Stomach (tissue), 4 donors: ENCODE measurements at regions not wholly inside any gene's neighbourhood (a gene's known extent, or its start where the extent isn't known, plus 50 kb on each side); places are given as distances from the start of the nearest gene placed in this dataset.

Experiments
- CTCF ChIP-seq, 7 experiments: fragments of 450-650 bp in 4 of 7; fragments of 200-600 bp in 3 of 7; sonication (generic) in 3 of 7; IDR thresholded peaks; one replicate each; pipeline ENCODE4 v1.5.1; 2016 to 2019; ENCODE audit warnings: antibody characterized with exemption in 7 of 7, control low read depth in 2 of 7, mild to moderate bottlenecking in 1 of 7
- POLR2A ChIP-seq, 4 donors: fragments of 450-650 bp; IDR thresholded peaks; one replicate each; pipeline ENCODE4 v1.6.1; 2016; ENCODE audit warnings: antibody characterized with exemption in 4 of 4, control low read depth in 2 of 4, mild to moderate bottlenecking in 1 of 4, moderate library complexity in 1 of 4

GRCh38 chr3:72213296-72214065, 428.5 kb upstream of the PROK2 start:
- TF ChIP-seq CTCF (IDR thresholded peaks at IDR 0.05) (no peak), POLR2A (IDR thresholded peaks at IDR 0.05) (no peak)
